CD8-positive, alpha-beta memory T cell (primary cell): ENCODE measurements at regions not wholly inside any gene's neighbourhood (a gene's known extent, or its start where the extent isn't known, plus 50 kb on each side); places are given as distances from the start of the nearest gene placed in this dataset.

Source experiments
- CTCF ChIA-PET: fragments of 350-600 bp; sonication (Branson Sonifier 250); formaldehyde crosslinking; loops from one replicate; lab custom pipeline; 2021; ENCODE audit warnings: antibody characterized with exemption; lab: Charles Lee
- POLR2A ChIA-PET: fragments of 350-600 bp; sonication (Branson Sonifier 250); formaldehyde crosslinking; loops from one replicate; lab custom pipeline; 2021; ENCODE audit warnings: antibody characterized with exemption; lab: Charles Lee
- DNase-seq, 5 donors: peaks; one replicate each; pipeline versions ENCODE4 v3.0.0 to v3.0.0-alpha.2; 2020 to 2022; ENCODE audit warnings: mixed read lengths in 1 of 5
- H3K27ac ChIP-seq: one replicate; pipeline ENCODE4 v1.7.0; 2013; ENCODE audit warnings: low read depth, mild to moderate bottlenecking, low read length, moderate library complexity
- H3K27me3 ChIP-seq: 2 replicates; pipeline ENCODE4 v1.7.0; 2013; ENCODE audit warnings: low read length, mild to moderate bottlenecking; ENCODE audit not compliant: insufficient read depth, poor library complexity, severe bottlenecking
- H3K36me3 ChIP-seq: 2 replicates; pipeline ENCODE4 v1.7.0; 2013; ENCODE audit warnings: mild to moderate bottlenecking, low read length, moderate library complexity; ENCODE audit not compliant: insufficient read depth
- H3K4me1 ChIP-seq: 2 replicates; pipeline ENCODE4 v1.7.0; 2013; ENCODE audit warnings: mild to moderate bottlenecking, low read length, moderate library complexity; ENCODE audit not compliant: insufficient read depth
- H3K4me3 ChIP-seq: 2 replicates; pipeline ENCODE4 v1.7.0; 2013; ENCODE audit warnings: mild to moderate bottlenecking, low read length
- H3K9me3 ChIP-seq: 2 replicates; pipeline ENCODE4 v1.7.0; 2013; ENCODE audit warnings: mild to moderate bottlenecking, low read length
- H3K27ac Mint-ChIP-seq, 8 donors: one replicate each; pipeline ENCODE4 v1.8.0; 2020 to 2021; ENCODE audit warnings: mixed read lengths in 8 of 8, mild to moderate bottlenecking in 6 of 8, inconsistent platforms in 3 of 8, moderate library complexity in 3 of 8
- H3K27me3 Mint-ChIP-seq, 2 donors: one replicate each; pipeline ENCODE4 v1.8.0; 2020 to 2021; ENCODE audit warnings: mixed read lengths in 2 of 2, mild to moderate bottlenecking in 1 of 2, moderate library complexity in 1 of 2
- H3K36me3 Mint-ChIP-seq, 3 donors: one replicate each; pipeline ENCODE4 v1.8.0; 2020 to 2021; ENCODE audit warnings: mixed read lengths in 3 of 3, inconsistent platforms in 1 of 3, mild to moderate bottlenecking in 1 of 3
- H3K4me1 Mint-ChIP-seq, 3 donors: one replicate each; pipeline ENCODE4 v1.8.0; 2020 to 2021; ENCODE audit warnings: mixed read lengths in 3 of 3, inconsistent platforms in 1 of 3, mild to moderate bottlenecking in 1 of 3
- H3K4me3 Mint-ChIP-seq, 7 donors: one replicate each; pipeline ENCODE4 v1.8.0; 2020 to 2021; ENCODE audit warnings: mixed read lengths in 7 of 7, mild to moderate bottlenecking in 6 of 7, moderate library complexity in 4 of 7, inconsistent platforms in 2 of 7
- H3K9me3 Mint-ChIP-seq, 5 donors: one replicate each; pipeline ENCODE4 v1.8.0; 2020 to 2022; ENCODE audit warnings: mixed read lengths in 5 of 5, mild to moderate bottlenecking in 3 of 5, moderate library complexity in 2 of 5, inconsistent platforms in 1 of 5

GRCh38 chr10:83373671-83374070 is 765.6 kb upstream of the GHITM start:
- H3K36me3 ChIP-seq: no peaks in the 10 kb centered on the region
- H3K27me3 Mint-ChIP-seq: no peaks in the 10 kb centered on the region
- H3K27me3 ChIP-seq: no peaks in the 10 kb centered on the region
- H3K4me1 Mint-ChIP-seq: no peaks in the 10 kb centered on the region
- no peaks in the 10 kb centered on the region for H3K36me3 Mint-ChIP-seq
- ChIA-PET CTCF (no interaction called here), POLR2A (no interaction called here)
- H3K4me3 ChIP-seq: no peak overlapping the region
- H3K9me3 Mint-ChIP-seq: peaks cover 2 to 11% (median 4%) of the 10 kb centered on the region in 5 donors
- no peaks in the 10 kb centered on the region for H3K9me3 ChIP-seq
- no peaks in the 10 kb centered on the region for H3K4me1 ChIP-seq
- no peak for DNase-seq
- no peak overlapping the region for H3K27ac ChIP-seq
- no peak overlapping the region for H3K27ac Mint-ChIP-seq
- H3K4me3 Mint-ChIP-seq: no peak overlapping the region

GRCh38 chr10:83374741-83375140 is 764.6 kb upstream of the GHITM start:
- no peak for DNase-seq
- Histone ChIP-seq H3K9me3 (no peaks in the 10 kb centered on the region), H3K27ac (no peak overlapping the region), H3K4me1 (no peaks in the 10 kb centered on the region), H3K36me3 (no peaks in the 10 kb centered on the region), H3K4me3 (no peak overlapping the region), H3K27me3 (no peaks in the 10 kb centered on the region)
- Mint-ChIP-seq H3K9me3 (peaks cover 2 to 13% (median 5%) of the 10 kb centered on the region in 5 donors), H3K27ac (no peak overlapping the region), H3K36me3 (no peaks in the 10 kb centered on the region), H3K27me3 (no peaks in the 10 kb centered on the region), H3K4me1 (no peaks in the 10 kb centered on the region), H3K4me3 (no peak overlapping the region)
- POLR2A ChIA-PET: no interaction called here
- CTCF ChIA-PET: no interaction called here

- H3K9me3 Mint-ChIP-seq: peaks cover 2 to 13% (median 5%) of the 10 kb centered on the region in 5 donors
Observed at GRCh38 chr10:83375274-83375673, 764.0 kb upstream of the GHITM start.

GRCh38 chr10:83397806-83398205 is 741.5 kb upstream of the GHITM start:
- DNase-seq: no peak
- no peak overlapping the region for H3K27ac Mint-ChIP-seq
- Histone ChIP-seq H3K4me1 (no peaks in the 10 kb centered on the region), H3K9me3 (no peaks in the 10 kb centered on the region), H3K27me3 (no peaks in the 10 kb centered on the region), H3K36me3 (no peaks in the 10 kb centered on the region), H3K27ac (no peak overlapping the region), H3K4me3 (no peak overlapping the region)
- no peaks in the 10 kb centered on the region for H3K4me1 Mint-ChIP-seq
- H3K4me3 Mint-ChIP-seq: no peak overlapping the region
- no peaks in the 10 kb centered on the region for H3K27me3 Mint-ChIP-seq
- CTCF ChIA-PET: no interaction called here
- peaks cover 0 to 5% (median 4%) of the 10 kb centered on the region in 5 donors for H3K9me3 Mint-ChIP-seq
- POLR2A ChIA-PET: no interaction called here
- H3K36me3 Mint-ChIP-seq: no peaks in the 10 kb centered on the region

More at GRCh38 chr10:83375274-83375673, 764.0 kb upstream of the GHITM start:
- DNase-seq: no peak
- Mint-ChIP-seq H3K4me3 (no peak overlapping the region), H3K4me1 (no peaks in the 10 kb centered on the region), H3K27ac (no peak overlapping the region), H3K36me3 (no peaks in the 10 kb centered on the region), H3K27me3 (no peaks in the 10 kb centered on the region)
- POLR2A ChIA-PET: no interaction called here
- no peak overlapping the region for H3K4me3 ChIP-seq
- H3K4me1 ChIP-seq: no peaks in the 10 kb centered on the region
- no peak overlapping the region for H3K27ac ChIP-seq
- no peaks in the 10 kb centered on the region for H3K36me3 ChIP-seq
- H3K27me3 ChIP-seq: no peaks in the 10 kb centered on the region
- no peaks in the 10 kb centered on the region for H3K9me3 ChIP-seq
- CTCF ChIA-PET: no interaction called here

GRCh38 chr10:83410570-83410969 is 728.7 kb upstream of the GHITM start:
- Histone ChIP-seq H3K4me1 (no peaks in the 10 kb centered on the region), H3K4me3 (no peak overlapping the region), H3K36me3 (no peaks in the 10 kb centered on the region), H3K27ac (no peak overlapping the region), H3K27me3 (no peaks in the 10 kb centered on the region), H3K9me3 (no peaks in the 10 kb centered on the region)
- CTCF ChIA-PET: no interaction called here
- Mint-ChIP-seq H3K27ac (no peak overlapping the region), H3K4me1 (no peaks in the 10 kb centered on the region), H3K36me3 (no peaks in the 10 kb centered on the region), H3K9me3 (peaks cover 2 to 9% (median 5%) of the 10 kb centered on the region in 5 donors), H3K4me3 (no peak overlapping the region), H3K27me3 (no peaks in the 10 kb centered on the region)
- POLR2A ChIA-PET: no interaction called here
- DNase-seq: no peak

- no peaks in the 10 kb centered on the region for H3K4me1 Mint-ChIP-seq
- Histone ChIP-seq H3K4me3 (no peak overlapping the region), H3K36me3 (no peaks in the 10 kb centered on the region), H3K27ac (no peak overlapping the region), H3K4me1 (no peaks in the 10 kb centered on the region), H3K27me3 (no peaks in the 10 kb centered on the region), H3K9me3 (no peaks in the 10 kb centered on the region)
- H3K9me3 Mint-ChIP-seq: peaks cover 0 to 3% (median 0%) of the 10 kb centered on the region in 5 donors
- CTCF ChIA-PET: no interaction called here
- H3K4me3 Mint-ChIP-seq: no peak overlapping the region
- H3K27ac Mint-ChIP-seq: no peak overlapping the region
- H3K36me3 Mint-ChIP-seq: no peaks in the 10 kb centered on the region
- no peaks in the 10 kb centered on the region for H3K27me3 Mint-ChIP-seq
- POLR2A ChIA-PET: no interaction called here
- no peak for DNase-seq
Observed at GRCh38 chr10:83425306-83425705, 714.0 kb upstream of the GHITM start.

GRCh38 chr10:83427101-83427500 is 712.2 kb upstream of the GHITM start:
- Histone ChIP-seq H3K27me3 (no peaks in the 10 kb centered on the region), H3K36me3 (no peaks in the 10 kb centered on the region), H3K27ac (no peak overlapping the region), H3K9me3 (no peaks in the 10 kb centered on the region), H3K4me3 (no peak overlapping the region), H3K4me1 (no peaks in the 10 kb centered on the region)
- H3K4me1 Mint-ChIP-seq: no peaks in the 10 kb centered on the region
- no peaks in the 10 kb centered on the region for H3K36me3 Mint-ChIP-seq
- H3K27me3 Mint-ChIP-seq: no peaks in the 10 kb centered on the region
- H3K27ac Mint-ChIP-seq: no peak overlapping the region
- H3K4me3 Mint-ChIP-seq: no peak overlapping the region
- no peak for DNase-seq
- CTCF ChIA-PET: no interaction called here
- POLR2A ChIA-PET: no interaction called here
- peaks cover 0 to 3% (median 0%) of the 10 kb centered on the region in 5 donors for H3K9me3 Mint-ChIP-seq

- Histone ChIP-seq H3K27me3 (no peaks in the 10 kb centered on the region), H3K4me3 (no peak overlapping the region), H3K27ac (no peak overlapping the region), H3K36me3 (no peaks in the 10 kb centered on the region), H3K9me3 (no peaks in the 10 kb centered on the region), H3K4me1 (no peaks in the 10 kb centered on the region)
- ChIA-PET POLR2A (no interaction called here), CTCF (no interaction called here)
- no peaks in the 10 kb centered on the region for H3K4me1 Mint-ChIP-seq
- H3K27ac Mint-ChIP-seq: no peak overlapping the region
- no peak overlapping the region for H3K4me3 Mint-ChIP-seq
- no peaks in the 10 kb centered on the region for H3K27me3 Mint-ChIP-seq
- no peak for DNase-seq
- H3K36me3 Mint-ChIP-seq: peaks cover 0 to 1% (median 0%) of the 10 kb centered on the region in 3 donors
- H3K9me3 Mint-ChIP-seq: peaks cover 0 to 6% (median 2%) of the 10 kb centered on the region in 5 donors
Observed at GRCh38 chr10:83432261-83433045, 706.9 kb upstream of the GHITM start.
